CD14-positive monocyte (primary cell): ENCODE measurements at regions not wholly inside any gene's neighbourhood (a gene's known extent, or its start where the extent isn't known, plus 50 kb on each side); places are given as distances from the start of the nearest gene placed in this dataset.

Experiments used
- DNase-seq, 3 donors: peaks; one replicate each; pipeline ENCODE4 v3.0.0-alpha.2; 2011 to 2022
- H2AFZ ChIP-seq: 2 replicates; pipeline ENCODE4 v1.6.0; 2012; ENCODE audit warnings: mild to moderate bottlenecking, low read depth, low read length, inconsistent platforms; ENCODE audit not compliant: insufficient read depth, poor library complexity, severe bottlenecking
- H3K27ac ChIP-seq, 2 donors: 1 replicate in 1 of 2; 2 replicates in 1 of 2; pipeline ENCODE4 v1.5.1; 2012 to 2013; ENCODE audit warnings: low read length in 2 of 2, control low read depth in 1 of 2, inconsistent platforms in 1 of 2, low read depth in 1 of 2, mild to moderate bottlenecking in 1 of 2
- H3K27me3 ChIP-seq, 2 donors: one replicate each; pipeline versions ENCODE4 v1.6.0 to v1.6.1; 2011 to 2013; ENCODE audit warnings: low read length in 2 of 2; ENCODE audit not compliant: control insufficient read depth in 2 of 2, insufficient read depth in 2 of 2
- H3K36me3 ChIP-seq, 2 donors: replicated peaks in 1 of 2; 1 replicate in 1 of 2; 2 replicates in 1 of 2; pipeline versions ENCODE4 v1.5.1 to v1.6.1; 2012 to 2013; ENCODE audit warnings: low read length in 2 of 2, control low read depth in 1 of 2, inconsistent platforms in 1 of 2, mild to moderate bottlenecking in 1 of 2; ENCODE audit not compliant: insufficient read depth in 2 of 2, control insufficient read depth in 1 of 2
- H3K4me1 ChIP-seq, 2 donors: 1 replicate in 1 of 2; 2 replicates in 1 of 2; pipeline versions ENCODE4 v1.5.1 to v1.6.1; 2012 to 2013; ENCODE audit warnings: low read length in 2 of 2, control low read depth in 1 of 2, inconsistent platforms in 1 of 2, mild to moderate bottlenecking in 1 of 2, moderate library complexity in 1 of 2; ENCODE audit not compliant: insufficient read depth in 2 of 2, control insufficient read depth in 1 of 2
- H3K4me2 ChIP-seq: replicated peaks from 2 replicates; pipeline ENCODE3; 2012; ENCODE audit warnings: low read length, moderate library complexity, mild to moderate bottlenecking; ENCODE audit not compliant: poor library complexity, severe bottlenecking; ENCODE audit errors: extremely low read depth
- H3K4me3 ChIP-seq, 3 experiments: fragments of 200-600 bp in 1 of 3; sonication (generic) in 1 of 3; replicated peaks in 1 of 3; 1 replicate in 2 of 3; 2 replicates in 1 of 3; pipeline ENCODE4 v1.5.1; 2011 to 2013; ENCODE audit warnings: low read length in 3 of 3, mild to moderate bottlenecking in 3 of 3, control low read depth in 2 of 3, low read depth in 2 of 3, inconsistent platforms in 1 of 3, moderate library complexity in 1 of 3
- H3K79me2 ChIP-seq: 2 replicates; pipeline ENCODE4 v1.6.0; 2012; ENCODE audit warnings: mild to moderate bottlenecking, control low read depth, inconsistent platforms, low read length, moderate library complexity; ENCODE audit not compliant: insufficient read depth
- H3K9ac ChIP-seq: 2 replicates; pipeline ENCODE4 v1.6.0; 2017; ENCODE audit warnings: low read length, mild to moderate bottlenecking; ENCODE audit not compliant: insufficient read depth, poor library complexity, severe bottlenecking
- H3K9me3 ChIP-seq, 2 donors: replicated peaks in 1 of 2; 1 replicate in 1 of 2; 2 replicates in 1 of 2; pipeline versions ENCODE4 v1.5.1 to v1.6.1; 2012 to 2013; ENCODE audit warnings: low read length in 2 of 2, control low read depth in 1 of 2; ENCODE audit not compliant: control insufficient read depth in 1 of 2, insufficient read depth in 1 of 2
- H4K20me1 ChIP-seq: 2 replicates; pipeline ENCODE4 v1.6.0; 2012; ENCODE audit warnings: mild to moderate bottlenecking, low read length, control low read depth, moderate library complexity; ENCODE audit not compliant: insufficient read depth
- H3K27ac Mint-ChIP-seq, 7 donors: one replicate each; pipeline ENCODE4 v1.8.0; 2020; ENCODE audit warnings: mild to moderate bottlenecking in 7 of 7, mixed read lengths in 7 of 7, moderate library complexity in 6 of 7, inconsistent platforms in 2 of 7
- H3K27me3 Mint-ChIP-seq, 3 donors: one replicate each; pipeline ENCODE4 v1.8.0; 2021 to 2022; ENCODE audit warnings: low read depth in 3 of 3, mild to moderate bottlenecking in 3 of 3, mixed read lengths in 3 of 3, moderate library complexity in 3 of 3, inconsistent platforms in 1 of 3
- H3K36me3 Mint-ChIP-seq, 2 donors: one replicate each; pipeline ENCODE4 v1.8.0; 2020; ENCODE audit warnings: mixed read lengths in 2 of 2, inconsistent platforms in 1 of 2, mild to moderate bottlenecking in 1 of 2
- H3K4me1 Mint-ChIP-seq: one replicate; pipeline ENCODE4 v1.8.0; 2020; ENCODE audit warnings: mild to moderate bottlenecking, mixed read lengths
- H3K4me3 Mint-ChIP-seq, 2 donors: one replicate each; pipeline ENCODE4 v1.8.0; 2020; ENCODE audit warnings: mild to moderate bottlenecking in 2 of 2, mixed read lengths in 2 of 2, moderate library complexity in 1 of 2
- H3K9me3 Mint-ChIP-seq, 7 donors: one replicate each; pipeline ENCODE4 v1.8.0; 2020 to 2022; ENCODE audit warnings: mixed read lengths in 7 of 7, mild to moderate bottlenecking in 6 of 7, moderate library complexity in 6 of 7, inconsistent platforms in 2 of 7
- WGBS: methylation state at CpG from one replicate; pipeline ENCODE4 v1.1.5; 2013; ENCODE audit warnings: missing lambda C conversion rate; ENCODE audit not compliant: insufficient coverage; 5-methylcytosine and 5-hydroxymethylcytosine counted together
- intact Hi-C, 2 donors: fragments of 100-400 bp; cut with micrococcal nuclease; formaldehyde crosslinking; loops; one replicate each; pipeline versions ENCODE4 v1.15.0 to v1.15.1; 2023
- TF ChIP-seq, protein P1 (sequence below): fragments of 200-600 bp; IDR thresholded peaks from one replicate; pipeline ENCODE4 v1.8.0; 2022; ENCODE audit warnings: antibody characterized with exemption, mild to moderate bottlenecking

GRCh38 chr2:220365023-220365422 is 737.6 kb downstream of the SLC4A3 start:
- DNase-seq, result no peak
- no peaks in the 10 kb centered on the region for H3K36me3 Mint-ChIP-seq
- H3K4me1 Mint-ChIP-seq, result no peaks in the 10 kb centered on the region
- H3K4me3 Mint-ChIP-seq, result no peak overlapping the region
- H3K27ac Mint-ChIP-seq, result no peak overlapping the region
- intact Hi-C loops, result no loop called here
- H4K20me1 ChIP-seq, result no peaks in the 10 kb centered on the region
- H3K9me3 Mint-ChIP-seq, result peaks cover 0 to 3% (median 3%) of the 10 kb centered on the region in 7 donors
- no peak overlapping the region for H3K4me2 ChIP-seq
- no peaks in the 10 kb centered on the region for H3K4me1 ChIP-seq
- H3K9ac ChIP-seq, result no peak overlapping the region
- no peaks in the 10 kb centered on the region for H3K36me3 ChIP-seq
- H3K9me3 ChIP-seq, result peaks cover 2 to 8% of the 10 kb centered on the region in 2 donors
- no peaks in the 10 kb centered on the region for H3K27me3 ChIP-seq
- WGBS, result no CpG with 5 or more reads among the region's 2 CpGs
- no peak overlapping the region for H2AFZ ChIP-seq
- H3K79me2 ChIP-seq, result no peaks in the 10 kb centered on the region
- H3K27ac ChIP-seq, result no peak overlapping the region
- no peak overlapping the region for H3K4me3 ChIP-seq
- H3K27me3 Mint-ChIP-seq, result no peaks in the 10 kb centered on the region
- TF ChIP-seq, protein P1, sequence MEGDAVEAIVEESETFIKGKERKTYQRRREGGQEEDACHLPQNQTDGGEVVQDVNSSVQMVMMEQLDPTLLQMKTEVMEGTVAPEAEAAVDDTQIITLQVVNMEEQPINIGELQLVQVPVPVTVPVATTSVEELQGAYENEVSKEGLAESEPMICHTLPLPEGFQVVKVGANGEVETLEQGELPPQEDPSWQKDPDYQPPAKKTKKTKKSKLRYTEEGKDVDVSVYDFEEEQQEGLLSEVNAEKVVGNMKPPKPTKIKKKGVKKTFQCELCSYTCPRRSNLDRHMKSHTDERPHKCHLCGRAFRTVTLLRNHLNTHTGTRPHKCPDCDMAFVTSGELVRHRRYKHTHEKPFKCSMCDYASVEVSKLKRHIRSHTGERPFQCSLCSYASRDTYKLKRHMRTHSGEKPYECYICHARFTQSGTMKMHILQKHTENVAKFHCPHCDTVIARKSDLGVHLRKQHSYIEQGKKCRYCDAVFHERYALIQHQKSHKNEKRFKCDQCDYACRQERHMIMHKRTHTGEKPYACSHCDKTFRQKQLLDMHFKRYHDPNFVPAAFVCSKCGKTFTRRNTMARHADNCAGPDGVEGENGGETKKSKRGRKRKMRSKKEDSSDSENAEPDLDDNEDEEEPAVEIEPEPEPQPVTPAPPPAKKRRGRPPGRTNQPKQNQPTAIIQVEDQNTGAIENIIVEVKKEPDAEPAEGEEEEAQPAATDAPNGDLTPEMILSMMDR, result no peak

GRCh38 chr2:220366765-220367164 is 739.3 kb downstream of the SLC4A3 start:
- WGBS, result no CpG with 5 or more reads among the region's 1 CpG
- no peak overlapping the region for H3K4me3 Mint-ChIP-seq
- intact Hi-C loops, result no loop called here
- no peaks in the 10 kb centered on the region for H4K20me1 ChIP-seq
- H3K27ac Mint-ChIP-seq, result no peak overlapping the region
- TF ChIP-seq, protein P1, result no peak
- H3K4me2 ChIP-seq, result no peak overlapping the region
- no peaks in the 10 kb centered on the region for H3K79me2 ChIP-seq
- H3K4me1 ChIP-seq, result no peaks in the 10 kb centered on the region
- H3K9ac ChIP-seq, result no peak overlapping the region
- no peaks in the 10 kb centered on the region for H3K36me3 Mint-ChIP-seq
- H3K9me3 Mint-ChIP-seq, result peaks cover 0 to 2% (median 0%) of the 10 kb centered on the region in 7 donors
- no peaks in the 10 kb centered on the region for H3K27me3 Mint-ChIP-seq
- no peaks in the 10 kb centered on the region for H3K36me3 ChIP-seq
- H3K27ac ChIP-seq, result no peak overlapping the region
- H3K4me3 ChIP-seq, result no peak overlapping the region
- no peak for DNase-seq
- H3K27me3 ChIP-seq, result no peaks in the 10 kb centered on the region
- no peak overlapping the region for H2AFZ ChIP-seq
- no peaks in the 10 kb centered on the region for H3K4me1 Mint-ChIP-seq
- H3K9me3 ChIP-seq, result peaks cover 2 to 5% of the 10 kb centered on the region in 2 donors
